ENCODE measurements at regions not wholly inside any gene's neighbourhood (a gene's known extent, or its start where the extent isn't known, plus 50 kb on each side); places are given as distances from the start of the nearest gene placed in this dataset.

DNA sequence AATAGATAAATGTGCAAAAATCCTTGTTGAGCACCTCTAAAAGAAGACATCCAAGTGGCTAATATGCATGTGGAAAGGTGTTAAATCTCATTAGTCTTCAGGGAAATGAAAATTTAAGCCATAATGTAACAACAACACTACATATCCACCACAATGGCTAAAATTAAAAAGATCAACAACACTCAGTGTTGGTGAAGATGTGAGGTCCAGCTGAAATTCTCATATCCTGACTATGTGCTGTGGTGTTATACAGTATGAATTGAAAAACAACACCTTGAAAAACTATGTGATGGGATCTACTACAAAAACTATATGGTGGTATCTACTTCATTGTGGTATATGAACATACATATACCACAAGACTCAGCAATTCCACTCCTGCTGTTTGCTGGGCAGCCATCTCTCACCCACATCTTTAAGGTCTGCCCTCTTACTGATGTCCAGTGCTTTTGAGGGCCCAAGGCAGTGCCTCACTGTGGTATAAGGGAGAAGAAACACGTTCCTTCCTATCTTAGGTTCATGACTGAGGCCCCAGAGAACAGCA, 146.4 kb downstream of the CD83 start:
- Mint-ChIP-seq H3K27ac (ENCODE audit: unreplicated experiment) (no peak overlapping the region), H3K36me3 (ENCODE audit: low read depth) (no peaks in the 10 kb centered on the region), H3K4me1 (peaks cover 11% of the 10 kb centered on the region), H3K4me3 (no peak overlapping the region), H3K9me3 (peaks cover 3% of the 10 kb centered on the region), H3K27me3 (ENCODE audit: low read depth) (no peaks in the 10 kb centered on the region)
- TF ChIP-seq, protein P1, sequence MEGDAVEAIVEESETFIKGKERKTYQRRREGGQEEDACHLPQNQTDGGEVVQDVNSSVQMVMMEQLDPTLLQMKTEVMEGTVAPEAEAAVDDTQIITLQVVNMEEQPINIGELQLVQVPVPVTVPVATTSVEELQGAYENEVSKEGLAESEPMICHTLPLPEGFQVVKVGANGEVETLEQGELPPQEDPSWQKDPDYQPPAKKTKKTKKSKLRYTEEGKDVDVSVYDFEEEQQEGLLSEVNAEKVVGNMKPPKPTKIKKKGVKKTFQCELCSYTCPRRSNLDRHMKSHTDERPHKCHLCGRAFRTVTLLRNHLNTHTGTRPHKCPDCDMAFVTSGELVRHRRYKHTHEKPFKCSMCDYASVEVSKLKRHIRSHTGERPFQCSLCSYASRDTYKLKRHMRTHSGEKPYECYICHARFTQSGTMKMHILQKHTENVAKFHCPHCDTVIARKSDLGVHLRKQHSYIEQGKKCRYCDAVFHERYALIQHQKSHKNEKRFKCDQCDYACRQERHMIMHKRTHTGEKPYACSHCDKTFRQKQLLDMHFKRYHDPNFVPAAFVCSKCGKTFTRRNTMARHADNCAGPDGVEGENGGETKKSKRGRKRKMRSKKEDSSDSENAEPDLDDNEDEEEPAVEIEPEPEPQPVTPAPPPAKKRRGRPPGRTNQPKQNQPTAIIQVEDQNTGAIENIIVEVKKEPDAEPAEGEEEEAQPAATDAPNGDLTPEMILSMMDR (conservative IDR thresholded peaks at IDR 0.05): no peak
- no peak for DNase-seq (ENCODE audit: low read depth, low spot score)

DNA sequence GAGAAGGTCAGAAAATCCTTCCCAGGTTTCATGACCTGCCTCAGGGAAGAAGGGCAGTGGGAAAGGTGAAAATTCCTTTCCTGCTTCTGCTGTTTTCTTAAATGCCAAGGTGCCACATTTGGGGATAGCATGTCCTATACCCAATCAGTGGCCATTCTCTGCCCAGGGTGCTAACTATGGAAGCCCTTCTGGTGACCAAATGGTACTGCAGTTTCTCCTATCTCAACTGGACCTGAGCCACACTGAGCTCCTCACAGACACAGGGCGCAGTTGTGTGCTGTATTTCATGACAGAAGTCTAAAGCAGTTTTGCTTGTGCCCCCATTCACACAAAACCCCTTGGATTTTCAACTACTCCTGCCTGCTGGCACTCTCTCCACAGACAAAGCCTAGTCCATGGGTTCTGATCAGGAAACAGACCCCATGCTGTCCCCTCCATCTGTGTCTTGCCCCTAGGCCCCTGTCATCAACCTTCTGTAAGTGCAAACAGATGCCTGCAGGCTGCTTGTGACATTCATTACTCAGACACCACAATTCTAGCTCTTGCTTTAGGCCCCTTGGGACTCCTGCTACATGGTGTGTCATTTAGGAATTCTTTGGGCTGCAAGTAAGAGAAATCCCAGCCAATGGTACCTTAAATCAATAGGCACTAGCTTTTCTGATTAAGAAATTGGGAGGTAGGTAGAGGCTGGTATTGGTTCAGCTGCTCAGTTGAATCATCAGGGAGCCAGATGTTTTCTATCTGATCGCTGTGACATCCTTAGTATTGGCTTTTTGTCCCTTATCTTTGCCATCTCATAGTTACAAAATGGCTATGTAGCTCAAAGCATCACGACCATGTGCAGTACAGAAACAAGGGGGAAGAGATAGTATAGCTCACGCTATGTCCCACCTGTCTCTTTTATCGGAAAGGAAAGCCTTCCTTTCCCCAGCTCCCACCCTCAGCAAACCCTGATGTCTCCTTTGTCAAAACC, 147.8 kb downstream of the CD83 start:
- Mint-ChIP-seq H3K36me3 (ENCODE audit: low read depth) (no peaks in the 10 kb centered on the region), H3K4me1 (no peaks in the 10 kb centered on the region), H3K27ac (ENCODE audit: unreplicated experiment) (no peak overlapping the region), H3K9me3 (peaks cover 3% of the 10 kb centered on the region), H3K4me3 (no peak overlapping the region), H3K27me3 (ENCODE audit: low read depth) (no peaks in the 10 kb centered on the region)
- DNase-seq (ENCODE audit: low read depth, low spot score): no peak
- TF ChIP-seq, protein P1 (conservative IDR thresholded peaks at IDR 0.05): no peak

DNA sequence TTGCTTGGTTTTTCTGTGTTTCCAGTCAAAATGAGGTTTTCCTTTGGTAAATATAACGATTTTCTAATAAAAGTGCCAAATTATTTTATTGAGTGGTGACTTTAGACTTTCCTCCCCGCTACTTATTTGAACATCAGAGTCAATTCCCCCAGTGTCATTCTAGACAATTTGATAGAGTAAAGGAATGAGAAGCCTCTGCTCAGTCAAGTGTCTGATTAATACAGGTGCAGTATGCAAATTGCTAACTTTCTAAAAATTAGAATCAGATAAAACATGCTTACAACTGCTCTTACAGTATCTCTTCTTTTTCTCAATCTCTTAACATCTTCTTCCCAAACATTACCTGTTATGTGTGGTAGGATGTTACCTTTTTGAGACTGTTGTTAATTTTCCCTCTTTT, 148.7 kb downstream of the CD83 start:
- TF ChIP-seq, protein P1 (conservative IDR thresholded peaks at IDR 0.05): no peak
- Mint-ChIP-seq H3K9me3 (peaks cover 2% of the 10 kb centered on the region), H3K4me3 (no peak overlapping the region), H3K27me3 (ENCODE audit: low read depth) (no peaks in the 10 kb centered on the region), H3K4me1 (no peaks in the 10 kb centered on the region), H3K36me3 (ENCODE audit: low read depth) (no peaks in the 10 kb centered on the region), H3K27ac (ENCODE audit: unreplicated experiment) (no peak overlapping the region)
- DNase-seq (ENCODE audit: low read depth, low spot score): no peak

DNA sequence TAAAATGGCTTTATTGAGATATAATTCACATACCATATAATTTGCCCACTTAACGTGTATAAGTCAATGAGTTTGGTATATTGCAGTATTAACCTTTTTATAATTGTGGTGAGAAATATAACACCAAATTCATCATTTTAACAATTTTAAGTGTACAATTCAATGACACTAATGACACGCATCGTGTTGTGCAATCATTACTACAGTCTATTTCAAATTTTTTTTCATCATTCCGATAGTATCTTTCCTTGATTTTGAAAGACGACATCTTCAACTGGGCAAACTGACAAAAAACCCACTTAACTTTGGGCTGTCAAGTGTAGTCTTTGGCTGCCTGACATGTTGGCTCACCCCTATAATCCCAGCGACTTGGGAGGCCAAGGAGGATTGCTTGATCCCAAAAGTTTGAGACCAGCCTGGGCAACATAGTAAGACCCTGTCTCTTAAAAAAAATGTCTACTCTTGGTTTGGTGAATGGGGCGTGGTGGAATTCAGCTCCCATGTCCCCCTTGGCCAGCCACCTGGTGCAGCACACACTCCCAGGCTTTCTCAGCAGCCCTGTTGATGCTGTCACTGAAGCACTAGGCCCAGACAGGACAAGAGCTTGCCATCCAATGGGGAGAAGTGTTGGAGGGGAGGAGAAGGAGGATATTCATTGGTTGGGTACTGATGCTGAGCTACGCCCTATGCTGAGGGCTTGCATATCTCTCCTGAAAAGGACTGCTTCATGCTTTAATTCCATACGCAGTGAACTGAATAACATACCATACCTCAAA, 150.5 kb downstream of the CD83 start:
- no peak for DNase-seq (ENCODE audit: low read depth, low spot score)
- no peak overlapping the region for H3K27ac Mint-ChIP-seq (ENCODE audit: unreplicated experiment)
- no peak overlapping the region for H3K4me3 Mint-ChIP-seq
- no peaks in the 10 kb centered on the region for H3K27me3 Mint-ChIP-seq (ENCODE audit: low read depth)
- peaks cover 2% of the 10 kb centered on the region for H3K4me1 Mint-ChIP-seq
- H3K9me3 Mint-ChIP-seq: peaks cover 7% of the 10 kb centered on the region
- peaks cover 4% of the 10 kb centered on the region for H3K36me3 Mint-ChIP-seq (ENCODE audit: low read depth)
- TF ChIP-seq, protein P1 (conservative IDR thresholded peaks at IDR 0.05): no peak

DNA sequence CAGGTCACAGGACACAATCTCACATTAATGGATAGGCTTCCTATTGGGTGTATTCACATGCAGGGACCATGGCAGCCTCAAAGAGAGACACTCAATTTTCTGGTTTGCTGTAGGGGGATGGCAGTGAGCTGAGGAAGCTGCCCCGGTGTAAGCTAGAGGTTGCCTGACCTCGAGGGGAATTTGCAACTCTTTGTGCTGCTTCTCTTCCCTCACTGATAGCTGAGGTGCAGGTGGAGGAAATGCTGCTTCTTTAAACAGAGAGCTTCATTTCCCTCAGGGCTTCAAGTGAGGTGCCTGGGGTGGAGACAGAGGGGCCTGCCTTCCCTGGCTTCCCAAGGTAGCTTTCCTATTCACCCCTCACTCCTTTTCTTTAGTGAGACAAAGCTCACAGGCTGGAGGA, 151.9 kb downstream of the CD83 start:
- H3K9me3 Mint-ChIP-seq: peaks cover 7% of the 10 kb centered on the region
- peaks cover 7% of the 10 kb centered on the region for H3K4me1 Mint-ChIP-seq
- H3K36me3 Mint-ChIP-seq (ENCODE audit: low read depth): peaks cover 6% of the 10 kb centered on the region
- DNase-seq (ENCODE audit: low read depth, low spot score): no peak
- H3K27me3 Mint-ChIP-seq (ENCODE audit: low read depth): no peaks in the 10 kb centered on the region
- H3K4me3 Mint-ChIP-seq: no peak overlapping the region
- H3K27ac Mint-ChIP-seq (ENCODE audit: unreplicated experiment): no peak overlapping the region
- TF ChIP-seq, protein P1 (conservative IDR thresholded peaks at IDR 0.05): no peak
